Mesendoderm (in vitro differentiated cells): ENCODE measurements at regions not wholly inside any gene's neighbourhood (a gene's known extent, or its start where the extent isn't known, plus 50 kb on each side); places are given as distances from the start of the nearest gene placed in this dataset.

Source experiments
- DNase-seq: peaks from one replicate; pipeline ENCODE4 v3.0.0; 2013
- H2AK5ac ChIP-seq: 2 replicates; pipeline ENCODE4 v1.6.1; 2013; ENCODE audit warnings: low read length, inconsistent platforms
- H2BK120ac ChIP-seq: 2 replicates; pipeline ENCODE4 v1.6.1; 2013; ENCODE audit warnings: low read depth, mild to moderate bottlenecking, low read length, moderate library complexity, mixed read lengths
- H2BK15ac ChIP-seq: replicated peaks from 2 replicates; pipeline ENCODE4 v1.6.1; 2013; ENCODE audit warnings: low read depth, mild to moderate bottlenecking, moderate library complexity
- H2BK5ac ChIP-seq: 2 replicates; pipeline ENCODE4 v1.6.1; 2013; ENCODE audit warnings: low read length, inconsistent platforms
- H3K18ac ChIP-seq: 2 replicates; pipeline ENCODE4 v1.6.1; 2013; ENCODE audit warnings: mild to moderate bottlenecking, low read length, mixed read lengths
- H3K23ac ChIP-seq: one replicate; pipeline ENCODE4 v1.6.1; 2013; ENCODE audit warnings: low read length
- H3K27ac ChIP-seq: 2 replicates; pipeline ENCODE4 v1.5.1; 2013; ENCODE audit warnings: low read depth, mild to moderate bottlenecking, inconsistent platforms, low read length, moderate library complexity
- H3K27me3 ChIP-seq: 2 replicates; pipeline ENCODE4 v1.6.1; 2013; ENCODE audit warnings: low read length, control low read depth, mild to moderate bottlenecking, inconsistent platforms; ENCODE audit not compliant: insufficient read depth, poor library complexity
- H3K36me3 ChIP-seq: 2 replicates; pipeline ENCODE4 v1.6.1; 2013; ENCODE audit warnings: low read length, inconsistent platforms; ENCODE audit not compliant: control insufficient read depth, insufficient read depth
- H3K4ac ChIP-seq: one replicate; pipeline ENCODE4 v1.6.1; 2013; ENCODE audit warnings: low read depth, mild to moderate bottlenecking, low read length, moderate library complexity
- H3K4me1 ChIP-seq: 2 replicates; pipeline ENCODE4 v1.6.1; 2013; ENCODE audit warnings: low read depth, low read length, inconsistent platforms; ENCODE audit not compliant: control insufficient read depth
- H3K4me2 ChIP-seq: 2 replicates; pipeline ENCODE4 v1.6.1; 2013; ENCODE audit warnings: low read length
- H3K4me3 ChIP-seq: 2 replicates; pipeline ENCODE4 v1.5.1; 2013; ENCODE audit warnings: mild to moderate bottlenecking, low read length
- H3K56ac ChIP-seq: one replicate; pipeline ENCODE4 v1.6.1; 2013; ENCODE audit warnings: low read length
- H3K79me1 ChIP-seq: 2 replicates; pipeline ENCODE4 v1.6.1; 2013; ENCODE audit warnings: low read length, inconsistent platforms
- H3K79me2 ChIP-seq: 2 replicates; pipeline ENCODE4 v1.6.1; 2013; ENCODE audit warnings: mild to moderate bottlenecking, low read length; ENCODE audit not compliant: control insufficient read depth, insufficient read depth
- H3K9ac ChIP-seq: 2 replicates; pipeline ENCODE4 v1.6.1; 2013; ENCODE audit warnings: low read length, inconsistent platforms
- H4K5ac ChIP-seq: one replicate; pipeline ENCODE4 v1.6.1; 2013; ENCODE audit warnings: low read length
- H4K8ac ChIP-seq: one replicate; pipeline ENCODE4 v1.6.1; 2013; ENCODE audit warnings: low read depth, mild to moderate bottlenecking, control low read depth, low read length, moderate library complexity
- WGBS: extraction: QIAGEN DNeasy Blood & Tissue Kit; methylation state at CpG from one replicate; pipeline ENCODE4 v1.1.7; 2013; ENCODE audit warnings: low lambda C conversion rate, missing lambda C conversion rate; ENCODE audit not compliant: insufficient coverage; ENCODE audit errors: extremely low coverage; 5-methylcytosine and 5-hydroxymethylcytosine counted together

- peak; percentile 13 for DNase-seq
Measured at GRCh38 chr2:240320204-240320993, 115.1 kb upstream of the GPC1 start.

GRCh38 chr2:240322231-240322955 is 113.1 kb upstream of the GPC1 start:
- no peak overlapping the region for H3K18ac ChIP-seq

More at GRCh38 chr2:240320204-240320993, 115.1 kb upstream of the GPC1 start:
- Histone ChIP-seq H3K23ac (no peak overlapping the region), H3K4me1 (no peaks in the 10 kb centered on the region), H3K4me3 (no peak overlapping the region), H2AK5ac (no peak overlapping the region), H3K27me3 (no peaks in the 10 kb centered on the region), H2BK15ac (no peak overlapping the region), H3K18ac (no peak overlapping the region), H4K8ac (no peak overlapping the region), H3K56ac (peak overlapping the region; percentile 25), H3K79me1 (no peaks in the 10 kb centered on the region), H3K27ac (no peak overlapping the region), H3K36me3 (no peaks in the 10 kb centered on the region), H2BK5ac (no peak overlapping the region), H4K5ac (no peak overlapping the region), H3K79me2 (no peaks in the 10 kb centered on the region), H2BK120ac (no peak overlapping the region), H3K4ac (no peak overlapping the region), H3K9ac (no peak overlapping the region), H3K4me2 (no peak overlapping the region)
- WGBS = no CpG with 5 or more reads among the region's 25 CpGs

GRCh38 chr2:240322991-240323390 is 112.5 kb upstream of the GPC1 start:
- H4K8ac ChIP-seq = no peak overlapping the region
- H3K4me3 ChIP-seq = no peak overlapping the region
- H2BK15ac ChIP-seq = no peak overlapping the region
- no peak overlapping the region for H3K23ac ChIP-seq
- WGBS = no CpG with 5 or more reads among the region's 25 CpGs
- H3K4ac ChIP-seq = no peak overlapping the region
- DNase-seq = no peak
- H2AK5ac ChIP-seq = no peak overlapping the region
- H3K27ac ChIP-seq = no peak overlapping the region
- no peak overlapping the region for H3K4me2 ChIP-seq
- no peak overlapping the region for H3K18ac ChIP-seq
- H3K9ac ChIP-seq = no peak overlapping the region
- no peaks in the 10 kb centered on the region for H3K27me3 ChIP-seq
- H3K36me3 ChIP-seq = no peaks in the 10 kb centered on the region
- no peaks in the 10 kb centered on the region for H3K79me1 ChIP-seq
- no peak overlapping the region for H3K56ac ChIP-seq
- no peak overlapping the region for H4K5ac ChIP-seq
- H2BK120ac ChIP-seq = no peak overlapping the region
- H3K4me1 ChIP-seq = no peaks in the 10 kb centered on the region
- H3K79me2 ChIP-seq = no peaks in the 10 kb centered on the region
- H2BK5ac ChIP-seq = no peak overlapping the region

More at GRCh38 chr2:240322231-240322955, 113.1 kb upstream of the GPC1 start:
- no peaks in the 10 kb centered on the region for H3K27me3 ChIP-seq
- WGBS = no CpG with 5 or more reads among the region's 29 CpGs
- no peak overlapping the region for H3K56ac ChIP-seq
- no peak overlapping the region for H3K27ac ChIP-seq
- H3K4me1 ChIP-seq = no peaks in the 10 kb centered on the region
- H3K79me1 ChIP-seq = no peaks in the 10 kb centered on the region
- H2BK5ac ChIP-seq = no peak overlapping the region
- no peak overlapping the region for H3K4me2 ChIP-seq
- no peaks in the 10 kb centered on the region for H3K36me3 ChIP-seq
- H3K9ac ChIP-seq = no peak overlapping the region
- H4K5ac ChIP-seq = no peak overlapping the region
- H3K79me2 ChIP-seq = no peaks in the 10 kb centered on the region
- no peak overlapping the region for H3K4ac ChIP-seq
- no peak overlapping the region for H4K8ac ChIP-seq
- no peak overlapping the region for H3K4me3 ChIP-seq
- no peak overlapping the region for H2BK120ac ChIP-seq
- H3K23ac ChIP-seq = peak overlapping the region; percentile 9
- no peak for DNase-seq
- H2BK15ac ChIP-seq = no peak overlapping the region
- H2AK5ac ChIP-seq = no peak overlapping the region

- Histone ChIP-seq H2BK15ac (no peak overlapping the region), H3K4me1 (no peaks in the 10 kb centered on the region), H4K8ac (no peak overlapping the region), H3K4me2 (no peak overlapping the region), H2BK5ac (no peak overlapping the region), H2AK5ac (no peak overlapping the region), H3K27me3 (no peaks in the 10 kb centered on the region), H3K9ac (no peak overlapping the region), H3K79me2 (no peaks in the 10 kb centered on the region), H3K36me3 (no peaks in the 10 kb centered on the region), H2BK120ac (no peak overlapping the region), H3K79me1 (no peaks in the 10 kb centered on the region), H3K18ac (no peak overlapping the region), H3K23ac (no peak overlapping the region), H3K4ac (no peak overlapping the region), H4K5ac (no peak overlapping the region), H3K4me3 (no peak overlapping the region), H3K56ac (no peak overlapping the region), H3K27ac (no peak overlapping the region)
- WGBS = no CpG with 5 or more reads among the region's 28 CpGs
- DNase-seq = no peak
Measured at GRCh38 chr2:240323601-240324291, 111.7 kb upstream of the GPC1 start.

GRCh38 chr2:240324312-240325015 is 111.0 kb upstream of the GPC1 start:
- no peak overlapping the region for H2BK120ac ChIP-seq
- H3K4me2 ChIP-seq = no peak overlapping the region
- H4K8ac ChIP-seq = no peak overlapping the region
- no CpG with 5 or more reads among the region's 25 CpGs for WGBS
- no peak overlapping the region for H2BK15ac ChIP-seq
- no peaks in the 10 kb centered on the region for H3K79me1 ChIP-seq
- no peaks in the 10 kb centered on the region for H3K79me2 ChIP-seq
- H3K4ac ChIP-seq = no peak overlapping the region
- H3K4me1 ChIP-seq = no peaks in the 10 kb centered on the region
- no peaks in the 10 kb centered on the region for H3K27me3 ChIP-seq
- H3K9ac ChIP-seq = no peak overlapping the region
- H3K36me3 ChIP-seq = no peaks in the 10 kb centered on the region
- no peak overlapping the region for H3K4me3 ChIP-seq
- no peak overlapping the region for H4K5ac ChIP-seq
- H3K56ac ChIP-seq = no peak overlapping the region
- no peak overlapping the region for H3K18ac ChIP-seq
- no peak overlapping the region for H3K23ac ChIP-seq
- no peak overlapping the region for H2BK5ac ChIP-seq
- no peak overlapping the region for H2AK5ac ChIP-seq
- no peak overlapping the region for H3K27ac ChIP-seq
- DNase-seq = no peak
